ENCODE measurements at regions not wholly inside any gene's neighbourhood (a gene's known extent, or its start where the extent isn't known, plus 50 kb on each side); places are given as distances from the start of the nearest gene placed in this dataset.

DNA sequence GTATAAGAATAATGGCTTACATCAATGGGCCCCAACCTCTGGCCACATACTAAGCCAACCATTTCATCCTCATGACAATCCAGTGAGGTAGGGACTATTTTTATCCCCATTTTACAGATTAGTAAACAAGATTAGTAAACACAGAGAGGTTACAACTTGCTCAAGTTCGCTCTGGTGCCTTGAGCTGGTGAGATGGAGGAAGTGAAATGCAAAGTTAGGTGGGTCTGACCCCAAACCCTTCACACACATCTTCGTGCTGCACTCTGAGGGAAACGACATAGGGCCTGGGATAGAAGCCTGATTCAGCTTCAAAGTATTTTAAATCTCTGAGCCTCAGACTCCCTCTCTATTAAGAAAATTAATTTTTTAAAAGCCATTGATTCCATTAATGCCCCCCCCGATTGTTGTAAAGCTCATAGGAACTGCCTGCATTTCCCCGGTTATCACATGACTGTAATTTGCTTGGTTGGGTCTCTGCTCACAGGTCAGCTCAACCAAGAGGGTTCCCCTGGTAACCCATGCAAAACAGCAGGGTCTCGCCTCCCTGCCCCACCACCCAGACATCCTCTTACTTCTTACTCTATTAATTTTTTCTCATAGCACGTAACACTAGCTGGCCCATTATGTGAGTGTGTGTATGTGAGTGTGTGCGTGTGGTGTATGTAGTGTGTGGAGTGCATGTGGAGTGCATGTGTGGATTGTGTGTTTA is 221.2 kb downstream of the MAFB start (continued):
- TF ChIP-seq E2F6 (IDR thresholded peaks at IDR 0.05) (no peak), POLR2AphosphoS5 (IDR thresholded peaks at IDR 0.05; ENCODE audit: low read depth, low read length) (no peak), CHD7 (IDR thresholded peaks at IDR 0.05; ENCODE audit: insufficient replicate concordance, low read length) (no peak), NANOG (IDR thresholded peaks at IDR 0.05; ENCODE audit: insufficient read depth, low read depth, low read length, poor library complexity, severe bottlenecking) (no peak), EP300 (IDR thresholded peaks at IDR 0.05; ENCODE audit: borderline replicate concordance in 1 of 2, low read depth in 2 of 2, low read length in 2 of 2) (no peak), CEBPB (IDR thresholded peaks at IDR 0.05; ENCODE audit: low read depth, low read length) (no peak)
